Smooth muscle cell (in vitro differentiated cells): ENCODE measurements at regions not wholly inside any gene's neighbourhood (a gene's known extent, or its start where the extent isn't known, plus 50 kb on each side); places are given as distances from the start of the nearest gene placed in this dataset.

Experiments
- DNase-seq: peaks from one replicate; lab custom pipeline; 2025; ENCODE audit not compliant: unreplicated experiment; lab: John Stamatoyannopoulos, UW
- H2AFZ ChIP-seq: fragments of 200-600 bp; sonication (generic); 2 replicates; pipeline ENCODE4 v1.6.0; 2016; ENCODE audit warnings: antibody characterized with exemption, low read depth, mild to moderate bottlenecking
- H3F3A ChIP-seq: fragments of 200-600 bp; sonication (generic); 2 replicates; pipeline ENCODE4 v1.6.0; 2017; ENCODE audit warnings: antibody characterized with exemption, low read depth
- H3K27ac ChIP-seq: fragments of 200-600 bp; sonication (generic); 2 replicates; pipeline ENCODE4 v1.5.1; 2016; ENCODE audit warnings: low read depth, mild to moderate bottlenecking
- H3K27me3 ChIP-seq: fragments of 200-600 bp; sonication (generic); 2 replicates; pipeline ENCODE4 v1.6.1; 2016; ENCODE audit warnings: low read depth, mild to moderate bottlenecking
- H3K36me3 ChIP-seq: fragments of 200-600 bp; sonication (generic); 2 replicates; pipeline ENCODE4 v1.5.1; 2016; ENCODE audit warnings: low read depth
- H3K4me1 ChIP-seq: fragments of 200-600 bp; sonication (generic); 2 replicates; pipeline ENCODE4 v1.5.1; 2016; ENCODE audit warnings: low read depth
- H3K4me2 ChIP-seq: fragments of 200-600 bp; sonication (generic); 2 replicates; pipeline ENCODE4 v1.6.0; 2016; ENCODE audit warnings: mild to moderate bottlenecking
- H3K4me3 ChIP-seq: fragments of 200-600 bp; sonication (generic); 2 replicates; pipeline ENCODE4 v1.5.1; 2016; ENCODE audit warnings: mild to moderate bottlenecking
- H3K79me2 ChIP-seq: fragments of 200-600 bp; sonication (generic); 2 replicates; pipeline ENCODE4 v1.6.0; 2016; ENCODE audit warnings: low read depth, mild to moderate bottlenecking
- H3K9ac ChIP-seq: fragments of 200-600 bp; sonication (generic); 2 replicates; pipeline ENCODE4 v1.6.0; 2016; ENCODE audit warnings: low read depth
- H3K9me3 ChIP-seq: fragments of 200-600 bp; sonication (generic); replicated peaks from 2 replicates; pipeline ENCODE4 v1.5.1; 2016; ENCODE audit warnings: low read depth
- H4K20me1 ChIP-seq: fragments of 200-600 bp; sonication (generic); 2 replicates; pipeline ENCODE4 v1.6.0; 2016; ENCODE audit warnings: low read depth
- WGBS: methylation state at CpG from one replicate; pipeline ENCODE4 v1.1.7; 2016; ENCODE audit warnings: low lambda C conversion rate; 5-methylcytosine and 5-hydroxymethylcytosine counted together
- TF ChIP-seq, protein P1 (sequence below): fragments of 200-600 bp; sonication (generic); IDR thresholded peaks from 2 replicates; pipeline ENCODE4 v1.5.1; 2017; ENCODE audit warnings: borderline replicate concordance, mild to moderate bottlenecking, antibody characterized with exemption; ENCODE audit not compliant: insufficient read depth, poor library complexity, severe bottlenecking

DNA sequence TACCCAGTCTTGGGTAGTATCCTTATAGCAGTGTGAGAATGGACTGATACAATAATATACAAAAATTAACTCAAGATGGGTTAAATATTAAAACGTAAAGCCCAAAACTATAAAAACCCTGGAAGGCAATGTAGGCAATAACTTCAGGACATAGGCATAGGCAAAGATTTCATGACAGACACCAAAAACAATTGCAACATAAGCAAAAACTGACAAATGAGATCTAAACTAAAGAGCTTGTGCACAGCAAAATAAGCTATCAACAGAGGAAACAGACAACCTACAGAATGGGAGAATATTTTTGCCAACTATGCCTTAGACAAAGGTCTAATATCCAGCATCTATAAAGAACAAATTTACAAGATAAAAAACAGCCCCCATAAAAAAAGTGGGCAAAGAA is 204.8 kb upstream of the CCDC54 start:
- H3K36me3 ChIP-seq: no peaks in the 10 kb centered on the region
- no peak overlapping the region for H2AFZ ChIP-seq
- no peaks in the 10 kb centered on the region for H3F3A ChIP-seq
- no peaks in the 10 kb centered on the region for H3K27me3 ChIP-seq
- no peaks in the 10 kb centered on the region for H3K4me1 ChIP-seq
- no peak overlapping the region for H3K27ac ChIP-seq
- no peak overlapping the region for H3K9ac ChIP-seq
- WGBS: 94% methylated on average over 1 of the region's 1 CpG
- TF ChIP-seq, protein P1, sequence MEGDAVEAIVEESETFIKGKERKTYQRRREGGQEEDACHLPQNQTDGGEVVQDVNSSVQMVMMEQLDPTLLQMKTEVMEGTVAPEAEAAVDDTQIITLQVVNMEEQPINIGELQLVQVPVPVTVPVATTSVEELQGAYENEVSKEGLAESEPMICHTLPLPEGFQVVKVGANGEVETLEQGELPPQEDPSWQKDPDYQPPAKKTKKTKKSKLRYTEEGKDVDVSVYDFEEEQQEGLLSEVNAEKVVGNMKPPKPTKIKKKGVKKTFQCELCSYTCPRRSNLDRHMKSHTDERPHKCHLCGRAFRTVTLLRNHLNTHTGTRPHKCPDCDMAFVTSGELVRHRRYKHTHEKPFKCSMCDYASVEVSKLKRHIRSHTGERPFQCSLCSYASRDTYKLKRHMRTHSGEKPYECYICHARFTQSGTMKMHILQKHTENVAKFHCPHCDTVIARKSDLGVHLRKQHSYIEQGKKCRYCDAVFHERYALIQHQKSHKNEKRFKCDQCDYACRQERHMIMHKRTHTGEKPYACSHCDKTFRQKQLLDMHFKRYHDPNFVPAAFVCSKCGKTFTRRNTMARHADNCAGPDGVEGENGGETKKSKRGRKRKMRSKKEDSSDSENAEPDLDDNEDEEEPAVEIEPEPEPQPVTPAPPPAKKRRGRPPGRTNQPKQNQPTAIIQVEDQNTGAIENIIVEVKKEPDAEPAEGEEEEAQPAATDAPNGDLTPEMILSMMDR: no peak
- H3K79me2 ChIP-seq: no peaks in the 10 kb centered on the region
- H3K9me3 ChIP-seq: no peaks in the 10 kb centered on the region
- H3K4me2 ChIP-seq: no peak overlapping the region
- no peak for DNase-seq
- no peak overlapping the region for H3K4me3 ChIP-seq
- H4K20me1 ChIP-seq: no peaks in the 10 kb centered on the region

GRCh38 chr3:107184375-107184774 is 192.9 kb upstream of the CCDC54 start:
- H3K79me2 ChIP-seq: no peaks in the 10 kb centered on the region
- DNase-seq: no peak
- no peaks in the 10 kb centered on the region for H3K9me3 ChIP-seq
- no peaks in the 10 kb centered on the region for H3K27me3 ChIP-seq
- no peaks in the 10 kb centered on the region for H3K4me1 ChIP-seq
- H3K9ac ChIP-seq: no peak overlapping the region
- H3K4me3 ChIP-seq: no peak overlapping the region
- TF ChIP-seq, protein P1: no peak
- peak overlapping the region; percentile 22 for H3K27ac ChIP-seq
- no peaks in the 10 kb centered on the region for H3K36me3 ChIP-seq
- H3K4me2 ChIP-seq: no peak overlapping the region
- peak overlapping the region; percentile 35 for H2AFZ ChIP-seq
- no peaks in the 10 kb centered on the region for H4K20me1 ChIP-seq
- 41% methylated on average over 2 of the region's 2 CpGs for WGBS
- peaks cover 4% of the 10 kb centered on the region for H3F3A ChIP-seq

DNA sequence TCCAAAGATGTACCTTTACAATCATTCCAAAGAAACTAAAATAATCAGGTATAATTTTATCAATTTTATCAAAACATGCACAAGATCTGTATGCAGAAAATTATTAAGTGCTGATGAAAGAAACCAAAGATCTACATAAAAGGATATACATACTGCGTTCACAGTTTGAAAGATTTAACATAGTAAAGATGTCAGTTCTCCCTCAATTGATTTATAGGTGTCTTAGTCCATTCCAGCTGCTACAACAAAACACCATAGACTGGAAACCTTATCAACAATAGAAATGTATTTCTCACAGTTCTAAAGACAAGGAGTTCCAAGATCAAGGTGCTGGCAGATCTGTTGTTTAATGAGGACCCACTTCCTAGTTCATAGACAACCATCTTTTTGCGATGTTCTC is 189.0 kb upstream of the CCDC54 start:
- H3K79me2 ChIP-seq: no peaks in the 10 kb centered on the region
- H3K27ac ChIP-seq: no peak overlapping the region
- TF ChIP-seq, protein P1: no peak
- H3K9me3 ChIP-seq: no peaks in the 10 kb centered on the region
- no peak overlapping the region for H3K9ac ChIP-seq
- H3F3A ChIP-seq: peaks cover 4% of the 10 kb centered on the region
- H2AFZ ChIP-seq: no peak overlapping the region
- no peak overlapping the region for H3K4me2 ChIP-seq
- DNase-seq: no peak
- H3K36me3 ChIP-seq: no peaks in the 10 kb centered on the region
- no peaks in the 10 kb centered on the region for H4K20me1 ChIP-seq
- H3K4me3 ChIP-seq: no peak overlapping the region
- H3K27me3 ChIP-seq: no peaks in the 10 kb centered on the region
- WGBS: 85% methylated on average over 2 of the region's 2 CpGs
- H3K4me1 ChIP-seq: no peaks in the 10 kb centered on the region

GRCh38 chr3:107189158-107189791 is 188.0 kb upstream of the CCDC54 start:
- H3K9ac ChIP-seq: no peak overlapping the region
- no peak overlapping the region for H3K27ac ChIP-seq
- no peaks in the 10 kb centered on the region for H3F3A ChIP-seq
- no peaks in the 10 kb centered on the region for H3K79me2 ChIP-seq
- H3K4me3 ChIP-seq: no peak overlapping the region
- TF ChIP-seq, protein P1: no peak
- 97% methylated on average over 2 of the region's 2 CpGs for WGBS
- H3K4me2 ChIP-seq: no peak overlapping the region
- no peak overlapping the region for H2AFZ ChIP-seq
- no peaks in the 10 kb centered on the region for H4K20me1 ChIP-seq
- no peaks in the 10 kb centered on the region for H3K36me3 ChIP-seq
- H3K9me3 ChIP-seq: no peaks in the 10 kb centered on the region
- H3K4me1 ChIP-seq: no peaks in the 10 kb centered on the region
- no peaks in the 10 kb centered on the region for H3K27me3 ChIP-seq
- DNase-seq: no peak
